AG09309 (cell line): ENCODE measurements at regions not wholly inside any gene's neighbourhood (a gene's known extent, or its start where the extent isn't known, plus 50 kb on each side); places are given as distances from the start of the nearest gene placed in this dataset.

Experiments
- DNase-seq: peaks from one replicate; pipeline ENCODE4 v3.0.0-alpha.2; 2010; ENCODE audit warnings: low read depth
- H3K4me3 ChIP-seq: 2 replicates; pipeline ENCODE4 v1.5.1; 2011; ENCODE audit warnings: mild to moderate bottlenecking, low read depth, low read length, moderate library complexity; ENCODE audit not compliant: control insufficient read depth
- TF ChIP-seq, protein P1 (sequence below): IDR thresholded peaks from 2 replicates; pipeline ENCODE4 v1.5.1; 2011; ENCODE audit warnings: mild to moderate bottlenecking, low read depth, low read length, inconsistent platforms; ENCODE audit not compliant: insufficient read depth, control insufficient read depth; ENCODE audit errors: missing control alignments

DNA sequence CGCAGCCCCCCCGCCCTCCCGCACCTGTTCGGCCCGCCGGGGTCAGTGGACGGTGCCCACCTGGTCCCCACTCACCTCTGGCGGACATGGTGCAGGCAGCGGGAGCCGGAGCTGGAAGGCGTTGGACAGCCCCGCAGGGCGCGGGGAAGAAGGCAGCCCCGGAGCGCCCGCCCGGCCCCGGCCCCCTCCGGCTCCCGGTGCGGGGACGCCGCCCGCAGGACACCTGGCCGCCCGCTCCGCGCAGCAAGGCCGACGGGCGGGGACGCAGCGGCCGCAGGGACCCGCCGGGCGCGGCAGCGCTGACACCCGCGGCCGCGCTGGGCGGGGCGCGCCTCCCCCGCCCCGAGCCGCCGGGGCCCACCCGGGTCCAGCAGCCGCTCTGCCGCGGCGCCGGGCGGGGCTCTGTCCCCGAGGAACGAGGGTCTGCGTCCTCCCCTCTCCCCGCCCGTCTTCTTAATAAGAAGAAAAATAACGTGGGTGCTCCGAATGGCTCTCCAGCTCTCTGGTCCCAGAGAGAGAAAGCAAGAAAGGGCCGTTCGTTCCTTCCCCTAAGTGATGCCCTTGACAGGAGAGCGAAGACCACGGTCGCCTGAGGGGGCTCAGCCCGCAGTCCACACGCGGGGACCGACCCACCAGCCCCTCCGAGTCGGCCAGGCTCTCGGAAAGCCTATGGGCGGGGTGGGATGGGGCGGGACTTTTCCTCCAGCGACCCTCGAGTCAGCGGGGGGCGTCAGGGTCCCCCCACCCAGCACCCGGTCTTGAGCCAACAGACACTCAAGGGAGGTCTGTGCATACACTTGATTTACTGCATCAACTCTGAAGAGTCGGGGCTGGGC, 53.4 kb upstream of the FHIP2A start:
- DNase-seq, result no peak

DNA sequence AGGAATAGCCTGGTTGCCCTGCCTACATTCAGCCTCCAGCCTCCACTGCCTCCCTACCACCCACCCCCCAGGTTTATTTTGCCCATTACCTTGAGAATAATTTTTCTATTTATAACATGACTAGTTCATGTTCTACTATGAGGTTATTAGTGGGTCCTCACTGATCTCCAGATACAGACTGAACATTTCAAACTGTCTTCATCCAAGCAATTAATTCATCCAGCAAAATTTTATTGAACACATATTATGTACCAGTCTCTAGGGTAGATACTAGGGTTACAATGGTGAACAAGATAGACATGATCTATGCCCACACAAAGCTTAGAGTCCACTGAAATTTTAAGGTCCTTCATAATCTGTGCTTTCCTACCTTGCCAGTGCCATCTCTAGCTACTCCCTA, 51.6 kb upstream of the FHIP2A start:
- no peak overlapping the region for H3K4me3 ChIP-seq
- TF ChIP-seq, protein P1, sequence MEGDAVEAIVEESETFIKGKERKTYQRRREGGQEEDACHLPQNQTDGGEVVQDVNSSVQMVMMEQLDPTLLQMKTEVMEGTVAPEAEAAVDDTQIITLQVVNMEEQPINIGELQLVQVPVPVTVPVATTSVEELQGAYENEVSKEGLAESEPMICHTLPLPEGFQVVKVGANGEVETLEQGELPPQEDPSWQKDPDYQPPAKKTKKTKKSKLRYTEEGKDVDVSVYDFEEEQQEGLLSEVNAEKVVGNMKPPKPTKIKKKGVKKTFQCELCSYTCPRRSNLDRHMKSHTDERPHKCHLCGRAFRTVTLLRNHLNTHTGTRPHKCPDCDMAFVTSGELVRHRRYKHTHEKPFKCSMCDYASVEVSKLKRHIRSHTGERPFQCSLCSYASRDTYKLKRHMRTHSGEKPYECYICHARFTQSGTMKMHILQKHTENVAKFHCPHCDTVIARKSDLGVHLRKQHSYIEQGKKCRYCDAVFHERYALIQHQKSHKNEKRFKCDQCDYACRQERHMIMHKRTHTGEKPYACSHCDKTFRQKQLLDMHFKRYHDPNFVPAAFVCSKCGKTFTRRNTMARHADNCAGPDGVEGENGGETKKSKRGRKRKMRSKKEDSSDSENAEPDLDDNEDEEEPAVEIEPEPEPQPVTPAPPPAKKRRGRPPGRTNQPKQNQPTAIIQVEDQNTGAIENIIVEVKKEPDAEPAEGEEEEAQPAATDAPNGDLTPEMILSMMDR, result no peak

More for the DNA sequence above, 53.4 kb upstream of the FHIP2A start:
- peak overlapping the region; percentile 64 for H3K4me3 ChIP-seq
- TF ChIP-seq, protein P1, result no peak

DNA sequence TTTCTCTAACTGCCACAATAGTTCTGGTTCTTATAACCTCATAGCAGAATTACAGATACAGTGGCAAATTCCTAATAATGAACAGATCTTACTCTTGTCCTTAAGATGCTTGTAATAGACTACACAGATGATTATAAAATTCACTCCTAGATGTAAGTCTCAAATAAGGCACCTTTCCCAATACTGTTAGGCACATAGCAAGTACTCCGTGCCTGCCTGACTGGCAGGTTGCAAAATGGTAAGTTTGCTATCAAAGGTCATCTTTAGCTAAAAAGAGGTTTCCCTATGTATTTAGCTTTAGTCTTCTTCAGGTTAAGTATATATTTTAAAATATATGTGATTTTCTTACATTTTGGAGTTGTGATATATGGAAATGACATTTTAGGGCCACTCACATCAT, 50.4 kb upstream of the FHIP2A start:
- no peak overlapping the region for H3K4me3 ChIP-seq
- TF ChIP-seq, protein P1, result no peak

More for the DNA sequence above, 51.6 kb upstream of the FHIP2A start:
- DNase-seq, result no peak

DNA sequence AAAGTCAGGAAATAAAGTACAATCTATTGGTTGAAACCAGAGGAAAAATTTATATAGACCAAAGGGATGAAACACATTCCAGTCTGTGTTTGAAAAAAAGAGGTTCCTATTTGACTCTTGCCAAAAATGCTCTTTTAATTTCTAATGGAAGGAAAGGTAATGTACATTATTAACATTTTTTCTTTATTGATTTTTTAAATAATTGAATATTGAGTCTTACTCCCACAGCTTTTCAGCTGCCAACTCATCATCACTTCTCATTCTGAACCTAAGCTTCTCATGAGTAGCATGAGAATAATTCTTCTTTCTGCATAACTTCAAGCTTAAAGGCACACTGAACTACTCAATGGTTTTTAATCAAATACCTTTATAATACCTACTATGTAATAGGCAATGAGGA, 49.8 kb upstream of the FHIP2A start:
- TF ChIP-seq, protein P1, result no peak
- no peak for DNase-seq
- no peak overlapping the region for H3K4me3 ChIP-seq

More for the DNA sequence above, 50.4 kb upstream of the FHIP2A start:
- DNase-seq, result no peak
